Endothelial cell of umbilical vein (primary cell): ENCODE measurements at regions not wholly inside any gene's neighbourhood (a gene's known extent, or its start where the extent isn't known, plus 50 kb on each side); places are given as distances from the start of the nearest gene placed in this dataset.

Experiments
- GATA2 ChIP-seq: IDR thresholded peaks from 2 replicates; pipeline ENCODE4 v1.7.0; 2011; ENCODE audit warnings: low read depth, mild to moderate bottlenecking, moderate library complexity, mixed read lengths, low read length; ENCODE audit not compliant: insufficient read length, insufficient read depth
- POLR2AphosphoS5 ChIP-seq: IDR thresholded peaks from 2 replicates; pipeline ENCODE4 v1.6.1; 2012; ENCODE audit warnings: low read depth, mild to moderate bottlenecking, control low read depth, low read length, moderate library complexity; ENCODE audit not compliant: insufficient read depth

DNA sequence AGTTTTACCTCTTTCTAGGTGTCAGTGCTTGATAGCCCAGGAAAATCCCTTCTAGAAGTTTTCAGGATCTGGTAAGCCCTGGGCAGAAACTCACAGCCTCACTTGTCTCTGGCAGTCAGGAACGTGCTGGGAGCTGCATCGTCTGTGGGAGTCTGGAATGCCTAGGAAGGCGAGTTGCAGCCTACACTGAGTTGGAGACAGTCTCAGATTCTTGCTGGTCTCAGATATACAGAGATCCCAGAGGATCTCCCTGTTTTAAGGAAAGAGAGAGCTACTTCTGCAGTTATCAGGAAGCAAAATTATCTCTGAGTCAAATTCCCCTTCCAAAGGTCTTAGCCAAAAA, 104.4 kb upstream of the CDC42EP3 start:
- TF ChIP-seq POLR2AphosphoS5 (no peak), GATA2 (no peak)
